C4-2B (cell line): ENCODE measurements at regions not wholly inside any gene's neighbourhood (a gene's known extent, or its start where the extent isn't known, plus 50 kb on each side); places are given as distances from the start of the nearest gene placed in this dataset.

Experiments
- CTCF ChIP-seq: fragments of 450-650 bp; conservative IDR thresholded peaks from 2 replicates; pipeline ENCODE4 v1.5.1; 2017; ENCODE audit warnings: mild to moderate bottlenecking
- ZFX ChIP-seq: fragments of 450-650 bp; IDR thresholded peaks from 2 replicates; pipeline ENCODE4 v1.6.1; 2017

- TF ChIP-seq CTCF (no peak), ZFX (no peak)
Measured at GRCh38 chr5:67455970-67456369, 259.4 kb upstream of the CD180 start.
